Lower leg skin (tissue), 4 donors: ENCODE measurements at regions not wholly inside any gene's neighbourhood (a gene's known extent, or its start where the extent isn't known, plus 50 kb on each side); places are given as distances from the start of the nearest gene placed in this dataset.

Experiments
- DNase-seq, 2 donors: peaks; one replicate each; pipeline ENCODE4 v3.0.0-alpha.2; 2019; ENCODE audit warnings: low spot score in 2 of 2
- H3K4me3 ChIP-seq: fragments of 200-600 bp; sonication (generic); 2 replicates; pipeline ENCODE4 v1.5.1; 2017; ENCODE audit warnings: mild to moderate bottlenecking, low read depth; ENCODE audit not compliant: poor library complexity, severe bottlenecking
- POLR2A ChIP-seq, 2 donors: fragments of 450-650 bp; IDR thresholded peaks; one replicate each; pipeline ENCODE4 v1.6.1; 2016 to 2017; ENCODE audit warnings: antibody characterized with exemption in 2 of 2, mild to moderate bottlenecking in 1 of 2, moderate library complexity in 1 of 2
- WGBS, 2 donors: methylation state at CpG; one replicate each; pipeline ENCODE4 v1.1.5; 2018; 5-methylcytosine and 5-hydroxymethylcytosine counted together
- intact Hi-C: fragments of 100-400 bp; cut with DNase I; formaldehyde crosslinking; loops from one replicate; pipeline ENCODE4 v1.15.0; 2023; ENCODE audit warnings: low total_unique reads
- TF ChIP-seq, protein P1 (sequence below), 3 donors: fragments of 450-650 bp; IDR thresholded peaks; one replicate each; pipeline ENCODE4 v1.5.1; 2016; ENCODE audit warnings: antibody characterized with exemption in 3 of 3, mild to moderate bottlenecking in 3 of 3, moderate library complexity in 2 of 3

DNA sequence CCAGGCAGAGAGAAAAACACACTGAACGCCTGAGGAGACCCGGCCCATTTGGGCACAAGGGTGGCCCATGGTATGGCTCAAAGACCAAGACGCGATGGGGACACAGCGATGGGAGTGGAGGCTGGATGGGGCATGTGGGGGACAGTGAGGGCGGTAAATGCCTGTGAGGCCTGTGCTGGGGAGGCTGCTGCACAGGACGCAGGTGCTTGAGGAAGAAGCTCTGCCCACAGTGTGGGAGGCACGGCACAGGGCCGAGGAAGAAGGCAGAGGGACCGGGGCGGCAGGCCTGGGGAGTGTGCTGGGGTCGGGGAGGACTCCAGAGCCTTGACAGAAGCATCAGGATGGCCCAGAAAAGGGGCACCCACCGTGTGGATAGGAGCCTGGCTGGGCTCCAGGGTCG lies 75.9 kb upstream of the WNT11 start:
- no peak for TF ChIP-seq POLR2A (IDR thresholded peaks at IDR 0.05)
- 89% methylated on average over 14 of the region's 14 CpGs for WGBS, 2 donors
- intact Hi-C loops, result no loop called here
- no peak for DNase-seq
- H3K4me3 ChIP-seq, result no peak overlapping the region

DNA sequence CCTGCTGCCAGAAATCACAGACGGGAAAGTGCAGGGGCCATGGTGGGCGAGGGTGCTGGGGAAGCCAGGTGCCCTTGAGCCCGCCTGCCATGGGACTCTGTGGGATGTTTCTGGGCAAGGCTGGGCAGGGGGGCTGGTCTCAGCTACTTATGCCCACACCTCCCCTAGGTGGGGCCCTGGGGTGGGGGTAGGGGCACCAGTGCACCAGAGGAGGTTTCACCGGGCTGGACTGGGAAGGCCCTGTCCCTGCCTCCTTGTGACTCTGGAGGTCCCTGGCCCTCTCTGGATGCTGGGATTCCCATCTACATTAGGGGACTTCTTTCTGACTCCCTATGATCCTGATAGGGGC lies 75.2 kb upstream of the WNT11 start:
- no peak overlapping the region for H3K4me3 ChIP-seq
- 86 to 92% methylated on average over 4 of the region's 4 CpGs for WGBS, 2 donors
- no peak for DNase-seq
- TF ChIP-seq, protein P1, sequence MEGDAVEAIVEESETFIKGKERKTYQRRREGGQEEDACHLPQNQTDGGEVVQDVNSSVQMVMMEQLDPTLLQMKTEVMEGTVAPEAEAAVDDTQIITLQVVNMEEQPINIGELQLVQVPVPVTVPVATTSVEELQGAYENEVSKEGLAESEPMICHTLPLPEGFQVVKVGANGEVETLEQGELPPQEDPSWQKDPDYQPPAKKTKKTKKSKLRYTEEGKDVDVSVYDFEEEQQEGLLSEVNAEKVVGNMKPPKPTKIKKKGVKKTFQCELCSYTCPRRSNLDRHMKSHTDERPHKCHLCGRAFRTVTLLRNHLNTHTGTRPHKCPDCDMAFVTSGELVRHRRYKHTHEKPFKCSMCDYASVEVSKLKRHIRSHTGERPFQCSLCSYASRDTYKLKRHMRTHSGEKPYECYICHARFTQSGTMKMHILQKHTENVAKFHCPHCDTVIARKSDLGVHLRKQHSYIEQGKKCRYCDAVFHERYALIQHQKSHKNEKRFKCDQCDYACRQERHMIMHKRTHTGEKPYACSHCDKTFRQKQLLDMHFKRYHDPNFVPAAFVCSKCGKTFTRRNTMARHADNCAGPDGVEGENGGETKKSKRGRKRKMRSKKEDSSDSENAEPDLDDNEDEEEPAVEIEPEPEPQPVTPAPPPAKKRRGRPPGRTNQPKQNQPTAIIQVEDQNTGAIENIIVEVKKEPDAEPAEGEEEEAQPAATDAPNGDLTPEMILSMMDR (IDR thresholded peaks at IDR 0.05), result no peak
- TF ChIP-seq POLR2A (IDR thresholded peaks at IDR 0.05), result no peak
- intact Hi-C loops, result no loop called here

DNA sequence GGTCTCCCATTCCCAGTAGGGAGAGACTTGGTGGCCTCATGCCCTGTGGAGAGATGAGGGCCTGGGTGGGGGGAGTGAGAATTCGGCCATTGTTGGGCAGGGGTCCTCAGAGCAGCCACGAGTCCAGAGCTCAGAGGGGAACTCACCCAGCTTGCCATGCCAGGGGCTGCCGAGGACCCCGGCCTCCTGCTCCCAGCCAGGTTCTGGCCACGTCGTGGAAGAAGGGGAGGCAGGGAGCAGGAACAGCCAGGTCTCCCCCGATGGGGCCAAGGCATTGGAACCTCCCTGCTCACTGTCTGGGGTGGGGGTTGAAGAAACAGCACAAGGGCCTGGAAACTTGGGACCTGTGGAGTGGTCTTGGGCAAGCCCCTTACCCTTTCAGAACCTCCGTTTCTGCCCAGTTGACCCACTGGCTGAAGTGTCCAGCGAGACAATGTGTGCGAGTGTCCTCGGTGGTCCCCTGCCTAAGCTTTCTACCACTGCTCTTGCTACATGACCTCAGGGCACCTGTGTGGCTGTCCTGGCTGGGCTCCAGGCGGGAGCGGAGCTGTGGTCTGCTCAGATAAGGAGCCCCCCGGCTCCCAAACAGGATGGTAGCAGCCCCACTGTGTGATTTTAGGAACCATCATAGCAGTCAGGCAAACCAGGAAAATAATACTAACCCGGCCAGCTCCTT lies 74.7 kb upstream of the WNT11 start:
- DNase-seq, result no peak
- TF ChIP-seq POLR2A (IDR thresholded peaks at IDR 0.05), result no peak
- TF ChIP-seq, protein P1 (IDR thresholded peaks at IDR 0.05), result no peak
- 89 to 92% methylated on average over 15 of the region's 15 CpGs for WGBS, 2 donors
- intact Hi-C loops, result no loop called here
- no peak overlapping the region for H3K4me3 ChIP-seq

DNA sequence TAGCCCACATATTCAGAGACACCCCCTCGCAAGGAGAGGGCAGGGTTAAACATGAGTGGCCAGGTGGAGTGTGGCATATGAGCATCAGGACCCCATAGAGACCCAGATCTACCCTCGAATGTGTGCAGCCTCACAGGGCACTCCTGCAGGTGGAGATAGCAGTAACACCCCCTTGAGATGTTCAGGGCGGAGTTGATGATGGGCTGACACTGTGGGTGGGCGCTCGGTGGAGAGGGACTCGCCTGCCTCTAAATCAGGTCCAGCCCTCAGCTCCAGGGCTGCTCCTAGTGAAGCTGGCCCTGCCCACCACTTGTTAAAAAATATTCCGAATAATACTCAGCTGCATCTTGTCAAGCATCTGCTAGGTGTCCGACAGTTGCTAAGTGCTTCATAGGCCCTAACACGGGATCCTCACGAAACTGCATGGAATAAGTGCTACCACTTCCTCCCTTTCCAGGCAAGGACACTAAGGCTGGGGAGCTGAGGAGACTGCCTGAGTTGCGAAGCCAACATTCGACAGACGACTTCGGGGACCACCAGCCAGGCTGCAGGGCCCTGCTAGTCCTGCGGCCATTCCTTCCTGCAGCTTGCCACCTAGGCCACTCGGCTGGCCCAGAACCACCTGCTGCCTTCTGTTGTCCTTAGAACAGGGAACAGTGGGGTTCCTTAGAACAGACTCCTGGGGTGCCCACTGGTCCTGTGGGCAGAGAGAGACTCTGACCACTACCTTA lies 74.0 kb upstream of the WNT11 start:
- TF ChIP-seq POLR2A (IDR thresholded peaks at IDR 0.05), result no peak
- TF ChIP-seq, protein P1 (IDR thresholded peaks at IDR 0.05), result no peak
- WGBS, 2 donors, result 81 to 82% methylated on average over 14 to 16 of the region's 16 CpGs
- intact Hi-C loops, result no loop called here

DNA sequence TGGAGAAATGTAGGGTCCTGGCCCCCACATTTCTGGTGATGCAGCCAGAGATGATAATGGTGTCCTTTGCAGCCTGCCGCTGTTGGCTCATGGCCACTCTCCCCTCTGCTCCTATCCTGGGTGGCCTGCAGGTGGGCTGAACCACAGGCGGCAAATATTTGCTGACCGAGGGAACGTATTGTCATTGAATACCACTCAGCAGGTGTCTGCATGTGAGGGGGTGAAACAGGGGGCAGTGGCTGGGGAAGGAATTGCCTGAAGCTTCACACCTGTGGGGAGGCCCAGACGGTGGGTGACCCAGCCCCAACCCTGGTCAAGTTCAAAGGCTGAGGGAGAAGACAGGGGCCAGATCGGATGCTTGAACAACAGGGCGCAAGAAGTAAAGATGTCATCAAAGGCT lies 73.3 kb upstream of the WNT11 start:
- intact Hi-C loops, result no loop called here
- no peak overlapping the region for H3K4me3 ChIP-seq
- TF ChIP-seq, protein P1 (IDR thresholded peaks at IDR 0.05), result no peak
- TF ChIP-seq POLR2A (IDR thresholded peaks at IDR 0.05), result no peak
- peak in 1 of 2 donors; percentile 83 for DNase-seq
- 88 to 93% methylated on average over 7 of the region's 7 CpGs for WGBS, 2 donors

More for the DNA sequence above, 74.0 kb upstream of the WNT11 start:
- H3K4me3 ChIP-seq, result no peak overlapping the region
- no peak for DNase-seq

DNA sequence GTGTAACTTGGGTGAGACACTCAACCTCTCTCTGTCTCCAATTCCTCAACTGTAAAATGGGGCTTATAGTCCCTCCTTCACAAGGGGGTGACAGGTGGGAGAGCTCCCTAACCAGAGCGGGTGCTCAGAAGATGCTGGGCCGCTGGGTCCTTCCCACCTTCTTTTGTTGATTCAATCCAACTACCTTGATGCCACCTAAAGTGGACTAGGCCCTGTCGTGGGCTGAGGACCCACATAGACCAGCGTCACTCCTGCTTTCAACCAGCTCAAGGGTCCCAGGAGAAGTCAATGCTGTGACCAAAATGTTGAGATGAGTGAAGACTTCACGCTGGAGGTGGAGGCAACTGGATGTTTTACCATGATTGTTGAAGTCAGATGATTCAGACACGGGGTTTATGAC lies 72.7 kb upstream of the WNT11 start:
- H3K4me3 ChIP-seq, result no peak overlapping the region
- no peak for TF ChIP-seq POLR2A (IDR thresholded peaks at IDR 0.05)
- TF ChIP-seq, protein P1 (IDR thresholded peaks at IDR 0.05), result no peak
- no peak for DNase-seq
- WGBS, 2 donors, result 92 to 96% methylated on average over 6 of the region's 6 CpGs
- intact Hi-C loops, result no loop called here
